AG09309 (cell line): ENCODE measurements at regions not wholly inside any gene's neighbourhood (a gene's known extent, or its start where the extent isn't known, plus 50 kb on each side); places are given as distances from the start of the nearest gene placed in this dataset.

ENCODE experiments used
- DNase-seq: peaks from one replicate; pipeline ENCODE4 v3.0.0-alpha.2; 2010; ENCODE audit warnings: low read depth
- H3K4me3 ChIP-seq: 2 replicates; pipeline ENCODE4 v1.5.1; 2011; ENCODE audit warnings: mild to moderate bottlenecking, low read depth, low read length, moderate library complexity; ENCODE audit not compliant: control insufficient read depth
- TF ChIP-seq, protein P1 (sequence below): IDR thresholded peaks from 2 replicates; pipeline ENCODE4 v1.5.1; 2011; ENCODE audit warnings: mild to moderate bottlenecking, low read depth, low read length, inconsistent platforms; ENCODE audit not compliant: insufficient read depth, control insufficient read depth; ENCODE audit errors: missing control alignments

DNA sequence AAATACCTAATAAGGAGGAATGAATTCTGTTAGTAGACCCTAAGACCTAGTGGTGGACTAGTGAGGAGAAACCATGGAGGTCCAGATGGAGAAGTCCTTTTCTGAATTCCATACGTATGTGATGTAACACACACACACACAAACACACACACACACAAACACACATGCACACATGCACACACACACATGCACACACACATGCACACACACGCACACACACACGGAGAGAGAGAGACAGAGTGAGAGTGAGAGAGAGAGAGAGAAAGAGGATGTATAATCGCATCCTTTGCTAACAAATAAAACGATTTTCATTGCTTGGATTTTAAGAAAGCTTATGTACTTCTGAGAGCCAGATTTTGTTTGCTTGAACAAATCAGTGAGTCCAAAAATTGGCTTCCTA lies 132.6 kb upstream of the CEP162 start:
- no peak overlapping the region for H3K4me3 ChIP-seq
- TF ChIP-seq, protein P1, sequence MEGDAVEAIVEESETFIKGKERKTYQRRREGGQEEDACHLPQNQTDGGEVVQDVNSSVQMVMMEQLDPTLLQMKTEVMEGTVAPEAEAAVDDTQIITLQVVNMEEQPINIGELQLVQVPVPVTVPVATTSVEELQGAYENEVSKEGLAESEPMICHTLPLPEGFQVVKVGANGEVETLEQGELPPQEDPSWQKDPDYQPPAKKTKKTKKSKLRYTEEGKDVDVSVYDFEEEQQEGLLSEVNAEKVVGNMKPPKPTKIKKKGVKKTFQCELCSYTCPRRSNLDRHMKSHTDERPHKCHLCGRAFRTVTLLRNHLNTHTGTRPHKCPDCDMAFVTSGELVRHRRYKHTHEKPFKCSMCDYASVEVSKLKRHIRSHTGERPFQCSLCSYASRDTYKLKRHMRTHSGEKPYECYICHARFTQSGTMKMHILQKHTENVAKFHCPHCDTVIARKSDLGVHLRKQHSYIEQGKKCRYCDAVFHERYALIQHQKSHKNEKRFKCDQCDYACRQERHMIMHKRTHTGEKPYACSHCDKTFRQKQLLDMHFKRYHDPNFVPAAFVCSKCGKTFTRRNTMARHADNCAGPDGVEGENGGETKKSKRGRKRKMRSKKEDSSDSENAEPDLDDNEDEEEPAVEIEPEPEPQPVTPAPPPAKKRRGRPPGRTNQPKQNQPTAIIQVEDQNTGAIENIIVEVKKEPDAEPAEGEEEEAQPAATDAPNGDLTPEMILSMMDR = no peak
- DNase-seq = no peak

DNA sequence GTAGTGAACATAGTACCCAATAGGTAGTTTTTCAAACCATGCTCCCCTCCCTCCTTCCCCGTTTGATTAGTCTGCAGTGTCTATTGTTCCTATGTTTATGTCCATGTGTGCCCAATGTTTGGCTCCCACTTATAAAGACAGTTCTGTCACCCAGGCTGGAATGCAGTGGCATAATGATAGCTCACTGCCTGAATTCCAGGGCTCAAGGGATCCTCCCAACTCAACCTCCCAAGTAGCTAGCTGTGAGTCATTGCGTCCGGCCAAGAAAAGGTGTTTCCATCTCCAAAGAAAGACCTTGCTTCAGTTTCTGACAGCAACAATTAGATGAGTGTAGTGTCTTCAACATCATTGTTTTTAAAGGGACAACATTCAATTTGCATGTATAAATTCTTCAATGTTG lies 131.1 kb upstream of the CEP162 start:
- DNase-seq = no peak
- no peak overlapping the region for H3K4me3 ChIP-seq
- TF ChIP-seq, protein P1 = no peak

DNA sequence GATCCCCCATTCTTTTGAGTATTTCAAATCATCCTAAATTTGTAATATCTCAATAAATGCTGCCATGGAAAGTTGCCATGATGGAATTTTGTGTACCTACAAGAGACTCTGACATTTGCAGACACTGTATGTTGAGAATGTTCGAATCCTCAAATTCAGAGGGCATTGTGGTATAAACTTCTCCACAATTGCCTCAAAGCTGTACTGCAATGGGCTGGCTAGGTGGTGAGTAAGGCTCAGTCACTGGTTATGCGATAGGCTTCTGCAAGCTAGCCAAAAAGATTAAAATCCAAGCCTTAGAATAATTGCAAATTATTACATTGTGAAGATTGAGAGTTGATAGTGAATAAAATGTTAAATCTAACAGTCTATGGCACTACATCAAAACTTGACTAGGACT lies 130.2 kb upstream of the CEP162 start:
- TF ChIP-seq, protein P1 = no peak
- no peak overlapping the region for H3K4me3 ChIP-seq
- DNase-seq = no peak

DNA sequence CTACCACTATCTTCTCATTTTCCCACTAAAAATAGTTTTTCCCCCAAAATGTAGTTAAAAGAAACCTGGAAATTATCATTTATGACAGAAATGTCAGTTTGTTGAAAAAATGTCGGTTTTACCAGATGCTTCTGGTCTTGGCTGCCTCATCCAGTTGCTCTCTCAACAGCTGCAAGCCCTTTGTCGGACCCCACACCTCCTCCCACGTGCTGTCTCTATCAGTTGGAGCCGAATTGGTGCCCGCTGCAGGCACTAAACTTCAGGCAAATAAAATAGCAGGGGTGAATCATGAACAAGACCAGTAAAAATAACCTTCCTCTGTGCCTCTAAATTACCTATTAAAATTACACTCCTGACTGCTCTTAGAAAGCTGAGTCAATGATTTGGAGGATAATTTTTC lies 129.5 kb upstream of the CEP162 start:
- H3K4me3 ChIP-seq = no peak overlapping the region
- TF ChIP-seq, protein P1 = no peak
- no peak for DNase-seq

DNA sequence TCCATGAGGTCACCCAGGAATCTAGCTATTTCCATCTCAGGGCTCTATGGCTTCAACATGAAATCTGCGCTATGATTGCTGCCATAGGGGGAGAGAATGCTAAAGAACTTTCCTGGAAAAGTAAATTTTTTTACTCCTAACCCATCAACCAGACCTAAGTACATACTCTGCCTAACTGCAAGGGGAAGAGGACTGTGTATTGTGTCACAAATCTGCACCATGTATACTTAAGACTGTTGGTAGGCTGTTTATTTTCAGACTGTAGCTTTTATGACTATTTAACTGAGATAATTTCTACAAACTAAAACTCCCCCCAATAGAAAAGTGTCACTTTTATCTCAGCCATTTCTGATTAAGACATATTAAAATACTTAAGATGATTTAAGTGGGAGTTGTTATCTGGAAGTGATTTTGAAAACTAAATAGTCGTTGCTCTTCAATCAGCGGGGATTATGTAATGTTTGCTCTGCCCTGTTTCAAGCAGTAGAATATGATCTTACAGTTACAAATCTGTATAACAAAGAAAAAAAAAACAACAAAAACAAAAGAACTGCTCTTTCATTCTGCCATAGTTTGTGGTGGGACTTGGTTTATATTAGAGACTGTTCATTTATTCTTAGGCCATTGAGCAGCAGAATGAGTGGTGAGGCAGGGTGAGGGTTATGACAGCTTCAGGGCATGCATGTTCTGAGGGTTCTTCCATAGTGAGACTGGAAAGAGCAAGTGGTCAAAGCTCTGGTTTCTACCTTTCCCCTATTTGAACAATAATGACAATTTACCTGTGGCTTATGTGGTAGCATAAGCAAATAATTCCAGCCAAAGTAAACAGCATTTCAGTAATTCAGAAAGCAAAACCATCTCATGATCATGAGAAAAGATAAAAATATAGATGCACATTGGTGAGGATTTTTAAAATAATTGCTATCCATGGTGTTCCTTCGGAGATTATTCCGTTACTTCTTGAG lies 126.3 kb upstream of the CEP162 start:
- no peak overlapping the region for H3K4me3 ChIP-seq
- TF ChIP-seq, protein P1 = no peak
- no peak for DNase-seq

DNA sequence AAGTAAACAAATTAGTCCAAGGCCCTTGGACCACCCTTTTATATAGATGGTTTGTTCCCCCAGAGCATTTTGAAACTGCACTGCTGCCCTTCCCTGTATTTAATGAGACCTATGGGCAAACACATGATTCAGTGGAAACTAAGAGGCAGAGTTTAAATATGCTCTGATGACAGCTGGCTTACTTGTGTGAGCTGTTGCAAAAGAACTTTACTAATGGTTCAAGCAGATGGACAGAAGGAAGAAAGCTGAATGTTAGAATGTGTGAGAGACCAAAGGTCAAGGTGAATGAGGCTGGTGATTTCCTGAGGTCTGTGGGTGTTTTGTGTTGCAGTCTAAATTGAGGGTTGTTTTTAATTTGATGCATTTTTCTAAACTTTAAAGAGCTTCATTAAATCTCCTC lies 123.0 kb upstream of the CEP162 start:
- no peak for DNase-seq
- TF ChIP-seq, protein P1 = no peak
- no peak overlapping the region for H3K4me3 ChIP-seq
